ENCODE measurements at regions not wholly inside any gene's neighbourhood (a gene's known extent, or its start where the extent isn't known, plus 50 kb on each side); places are given as distances from the start of the nearest gene placed in this dataset.

DNA sequence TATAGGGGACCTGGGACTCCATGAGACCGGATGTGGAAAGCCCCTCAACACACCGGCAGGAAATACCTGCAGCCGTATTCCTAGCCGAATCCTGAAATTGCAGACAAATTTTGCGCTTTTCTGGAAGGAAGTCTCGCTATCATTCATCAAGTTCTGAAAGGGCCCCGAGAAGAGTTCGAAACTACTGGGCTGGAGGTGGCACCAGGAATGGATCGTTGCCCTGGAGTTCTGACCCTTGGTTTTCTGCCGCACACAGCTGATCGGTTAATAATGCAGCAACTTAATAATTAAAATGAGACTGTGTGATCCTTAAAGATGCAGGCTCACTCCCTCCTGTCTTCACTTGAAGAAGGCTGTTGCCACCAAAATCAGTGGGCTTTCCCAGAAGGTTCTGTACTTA is 55.7 kb upstream of the MRTFB start:
- TF ChIP-seq, protein P1, sequence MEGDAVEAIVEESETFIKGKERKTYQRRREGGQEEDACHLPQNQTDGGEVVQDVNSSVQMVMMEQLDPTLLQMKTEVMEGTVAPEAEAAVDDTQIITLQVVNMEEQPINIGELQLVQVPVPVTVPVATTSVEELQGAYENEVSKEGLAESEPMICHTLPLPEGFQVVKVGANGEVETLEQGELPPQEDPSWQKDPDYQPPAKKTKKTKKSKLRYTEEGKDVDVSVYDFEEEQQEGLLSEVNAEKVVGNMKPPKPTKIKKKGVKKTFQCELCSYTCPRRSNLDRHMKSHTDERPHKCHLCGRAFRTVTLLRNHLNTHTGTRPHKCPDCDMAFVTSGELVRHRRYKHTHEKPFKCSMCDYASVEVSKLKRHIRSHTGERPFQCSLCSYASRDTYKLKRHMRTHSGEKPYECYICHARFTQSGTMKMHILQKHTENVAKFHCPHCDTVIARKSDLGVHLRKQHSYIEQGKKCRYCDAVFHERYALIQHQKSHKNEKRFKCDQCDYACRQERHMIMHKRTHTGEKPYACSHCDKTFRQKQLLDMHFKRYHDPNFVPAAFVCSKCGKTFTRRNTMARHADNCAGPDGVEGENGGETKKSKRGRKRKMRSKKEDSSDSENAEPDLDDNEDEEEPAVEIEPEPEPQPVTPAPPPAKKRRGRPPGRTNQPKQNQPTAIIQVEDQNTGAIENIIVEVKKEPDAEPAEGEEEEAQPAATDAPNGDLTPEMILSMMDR (IDR thresholded peaks at IDR 0.05), result no peak
- no peak for TF ChIP-seq POLR2A (IDR thresholded peaks at IDR 0.05)
